WTC11 (cell line): ENCODE measurements at regions not wholly inside any gene's neighbourhood (a gene's known extent, or its start where the extent isn't known, plus 50 kb on each side); places are given as distances from the start of the nearest gene placed in this dataset.
"Not testable (repeated sequence)": the region's sequence is repeated elsewhere in the genome, so short reads cannot be mapped to it uniquely, and the experiment has no call there.

ENCODE experiments used
- ATAC-seq: fragments of 200-7000 bp; cut with Tn5 transposase; 2 replicates; pipeline ENCODE4 v1.10.0; 2021; ENCODE audit warnings: mild to moderate bottlenecking, moderate library complexity
- CTCF ChIA-PET: fragments of 300-600 bp; sonication (Branson Sonifier 250); formaldehyde crosslinking; loops from one replicate; lab custom pipeline; 2021; ENCODE audit warnings: antibody characterized with exemption; lab: Charles Lee
- POLR2A ChIA-PET: fragments of 350-600 bp; sonication (Branson Sonifier 250); formaldehyde crosslinking; loops from one replicate; lab custom pipeline; 2021; ENCODE audit warnings: antibody characterized with exemption; lab: Charles Lee
- DNase-seq: peaks from one replicate; pipeline ENCODE4 v3.0.0; 2021; ENCODE audit warnings: low spot score
- H3K27ac Mint-ChIP-seq: 2 replicates; pipeline ENCODE4 v1.8.0; 2021; ENCODE audit warnings: mixed read lengths
- H3K27me3 Mint-ChIP-seq: 2 replicates; pipeline ENCODE4 v1.8.0; 2021; ENCODE audit warnings: low read depth, mild to moderate bottlenecking, moderate library complexity, mixed read lengths
- H3K36me3 Mint-ChIP-seq: 2 replicates; pipeline ENCODE4 v1.8.0; 2021; ENCODE audit warnings: mixed read lengths
- H3K4me1 Mint-ChIP-seq: 2 replicates; pipeline ENCODE4 v1.8.0; 2022; ENCODE audit warnings: mixed read lengths
- H3K4me3 Mint-ChIP-seq: 2 replicates; pipeline ENCODE4 v1.8.0; 2021; ENCODE audit warnings: mild to moderate bottlenecking, moderate library complexity, mixed read lengths
- H3K9me3 Mint-ChIP-seq: 2 replicates; pipeline ENCODE4 v1.8.0; 2021; ENCODE audit warnings: mixed read lengths
- CTCF ChIP-seq: fragments of 200-600 bp; IDR thresholded peaks from 2 replicates; pipeline ENCODE4 v1.8.0; 2022; ENCODE audit warnings: antibody characterized with exemption
- ETV6 ChIP-seq: sonication (generic); formaldehyde crosslinking; IDR thresholded peaks from 2 replicates; pipeline ENCODE4 v1.8.1; 2022; ENCODE audit warnings: mild to moderate bottlenecking, missing genetic modification reagents
- GRHL2 ChIP-seq: fragments of 250-450 bp; sonication (Bioruptor Pico); IDR thresholded peaks from 2 replicates; pipeline ENCODE4 v1.8.0; 2022; ENCODE audit warnings: mild to moderate bottlenecking, moderate library complexity; ENCODE audit not compliant: insufficient replicate concordance, severe bottlenecking
- HMGXB4 ChIP-seq: sonication (generic); formaldehyde crosslinking; IDR thresholded peaks from 2 replicates; pipeline ENCODE4 v1.8.1; 2023; ENCODE audit warnings: mild to moderate bottlenecking, moderate library complexity, missing genetic modification reagents
- KAT7 ChIP-seq: sonication (generic); formaldehyde crosslinking; IDR thresholded peaks from 2 replicates; pipeline ENCODE4 v1.8.1; 2023; ENCODE audit warnings: missing genetic modification reagents, mild to moderate bottlenecking, borderline replicate concordance
- NR1H2 ChIP-seq: sonication (generic); formaldehyde crosslinking; IDR thresholded peaks from 2 replicates; pipeline ENCODE4 v1.9.0; 2021; ENCODE audit warnings: mild to moderate bottlenecking, moderate library complexity, missing genetic modification reagents
- PRDM15 ChIP-seq: sonication (generic); formaldehyde crosslinking; IDR thresholded peaks from 2 replicates; pipeline ENCODE4 v1.8.0; 2022; ENCODE audit warnings: missing genetic modification reagents
- PREB ChIP-seq: sonication (generic); formaldehyde crosslinking; IDR thresholded peaks from 2 replicates; pipeline ENCODE4 v1.8.1; 2022; ENCODE audit warnings: mild to moderate bottlenecking, missing genetic modification reagents, moderate library complexity, borderline replicate concordance
- SOX15 ChIP-seq: fragments of 250-450 bp; sonication (Bioruptor Pico); IDR thresholded peaks from 2 replicates; pipeline ENCODE4 v1.9.0; 2021; ENCODE audit warnings: mild to moderate bottlenecking
- SP1 ChIP-seq: sonication (generic); formaldehyde crosslinking; conservative IDR thresholded peaks from 2 replicates; pipeline ENCODE4 v1.8.1; 2022; ENCODE audit warnings: missing genetic modification reagents
- TEAD1 ChIP-seq: sonication (generic); formaldehyde crosslinking; IDR thresholded peaks from 2 replicates; pipeline ENCODE4 v1.8.0; 2022; ENCODE audit warnings: mild to moderate bottlenecking, missing genetic modification reagents
- TEAD4 ChIP-seq: sonication (generic); formaldehyde crosslinking; IDR thresholded peaks from 2 replicates; pipeline ENCODE4 v1.8.0; 2022; ENCODE audit warnings: mild to moderate bottlenecking, missing genetic modification reagents
- ZNF232 ChIP-seq: sonication (generic); formaldehyde crosslinking; IDR thresholded peaks from 2 replicates; pipeline ENCODE4 v1.8.0; 2022; ENCODE audit warnings: mild to moderate bottlenecking, missing genetic modification reagents

- CTCF ChIA-PET, result no interaction called here
- POLR2A ChIA-PET, result no interaction called here
- peaks cover 3% of the 10 kb centered on the region for H3K27me3 Mint-ChIP-seq
- DNase-seq, result no peak
- H3K4me3 Mint-ChIP-seq, result no peak overlapping the region
- H3K27ac Mint-ChIP-seq, result no peak overlapping the region
- no peak for TF ChIP-seq ETV6
- TF ChIP-seq SP1 (CRISPR knock-in tag), result no peak
- TF ChIP-seq ZNF232, result no peak
- TF ChIP-seq HMGXB4 (CRISPR knock-in tag), result no peak
- no peak for TF ChIP-seq NR1H2
- TF ChIP-seq PRDM15 (CRISPR knock-in tag), result no peak
- no peak for TF ChIP-seq TEAD1 (CRISPR knock-in tag)
- H3K9me3 Mint-ChIP-seq, result peaks cover 74% of the 10 kb centered on the region
- peaks cover 10% of the 10 kb centered on the region; the same call in 1 of the 2 replicates for H3K4me1 Mint-ChIP-seq
- H3K36me3 Mint-ChIP-seq, result peaks cover 52% of the 10 kb centered on the region
- ATAC-seq, result no peak
These were observed 164.9 kb downstream of the THBS2 start for GRCh38 chr6:169088762-169089161.

GRCh38 chr6:169087443-169088041 lies 166.1 kb downstream of the THBS2 start:
- POLR2A ChIA-PET, result no interaction called here
- Mint-ChIP-seq H3K4me1 (peaks cover 10% of the 10 kb centered on the region; the same call in 1 of the 2 replicates), H3K9me3 (peaks cover 63% of the 10 kb centered on the region), H3K27ac (no peak overlapping the region), H3K4me3 (no peak overlapping the region), H3K36me3 (peaks cover 41% of the 10 kb centered on the region), H3K27me3 (peaks cover 3% of the 10 kb centered on the region)
- TF ChIP-seq GRHL2 (CRISPR knock-in tag) (no peak), SOX15 (CRISPR knock-in tag) (no peak), PREB (CRISPR knock-in tag) (no peak), KAT7 (CRISPR knock-in tag) (no peak), TEAD4 (CRISPR knock-in tag) (no peak), CTCF (no peak)
- DNase-seq (no peak), ATAC-seq (no peak)
- CTCF ChIA-PET, result interaction anchor here (0.7 kb wide), 1 partner anchor 197 kb away, joined by 3 read pairs; no protein-coding TSS in a partner anchor

GRCh38 chr6:169086616-169087015 lies 167.0 kb downstream of the THBS2 start:
- ATAC-seq, CTCF ChIA-PET, H3K27ac Mint-ChIP-seq, H3K4me3 Mint-ChIP-seq, POLR2A ChIA-PET, H3K27me3 Mint-ChIP-seq, H3K4me1 Mint-ChIP-seq, DNase-seq: not testable (repeated sequence)
- Mint-ChIP-seq H3K9me3 (peaks cover 53% of the 10 kb centered on the region), H3K36me3 (peaks cover 31% of the 10 kb centered on the region)
